ENCODE measurements at regions not wholly inside any gene's neighbourhood (a gene's known extent, or its start where the extent isn't known, plus 50 kb on each side); places are given as distances from the start of the nearest gene placed in this dataset.

GRCh38 chr2:16412321-16413030, 253.2 kb downstream of the CYRIA start:
- DNase-seq (ENCODE audit: low read depth) = no peak

- DNase-seq (ENCODE audit: low read depth) = no peak
These were observed 253.8 kb downstream of the CYRIA start for GRCh38 chr2:16411788-16412187.

GRCh38 chr2:16409849-16410248, 255.8 kb downstream of the CYRIA start:
- DNase-seq (ENCODE audit: low read depth) = no peak

GRCh38 chr2:16409006-16409390, 256.6 kb downstream of the CYRIA start:
- no peak for DNase-seq (ENCODE audit: low read depth)

GRCh38 chr2:16408331-16409005, 257.2 kb downstream of the CYRIA start:
- DNase-seq (ENCODE audit: low read depth) = no peak

- no peak for DNase-seq (ENCODE audit: low read depth)
These were observed 258.3 kb downstream of the CYRIA start for GRCh38 chr2:16407358-16407757.

GRCh38 chr2:16406496-16407289, 258.9 kb downstream of the CYRIA start:
- no peak for DNase-seq (ENCODE audit: low read depth)

- DNase-seq (ENCODE audit: low read depth) = no peak
These were observed 260.1 kb downstream of the CYRIA start for GRCh38 chr2:16405551-16405950.

- no peak for DNase-seq (ENCODE audit: low read depth)
These were observed 260.9 kb downstream of the CYRIA start for GRCh38 chr2:16404551-16405300.

GRCh38 chr2:16404146-16404545, 261.5 kb downstream of the CYRIA start:
- no peak for DNase-seq (ENCODE audit: low read depth)

- DNase-seq (ENCODE audit: low read depth) = no peak
These were observed 262.7 kb downstream of the CYRIA start for GRCh38 chr2:16402891-16403290.

GRCh38 chr2:16401761-16402300, 263.8 kb downstream of the CYRIA start:
- DNase-seq (ENCODE audit: low read depth) = no peak

GRCh38 chr2:16400127-16400623, 265.5 kb downstream of the CYRIA start:
- DNase-seq (ENCODE audit: low read depth) = no peak

- DNase-seq (ENCODE audit: low read depth) = no peak
These were observed 267.1 kb downstream of the CYRIA start for GRCh38 chr2:16398486-16399043.

GRCh38 chr2:16397681-16398475, 267.8 kb downstream of the CYRIA start:
- DNase-seq (ENCODE audit: low read depth) = no peak

- DNase-seq (ENCODE audit: low read depth) = no peak
These were observed 268.6 kb downstream of the CYRIA start for GRCh38 chr2:16396986-16397385.

GRCh38 chr2:16396171-16396570, 269.5 kb downstream of the CYRIA start:
- DNase-seq (ENCODE audit: low read depth) = no peak

- no peak for DNase-seq (ENCODE audit: low read depth)
These were observed 270.0 kb downstream of the CYRIA start for GRCh38 chr2:16395601-16396000.

GRCh38 chr2:16394986-16395550, 270.6 kb downstream of the CYRIA start:
- DNase-seq (ENCODE audit: low read depth) = no peak

Data from stimulated activated CD8-positive, alpha-beta memory T cell treated with anti-CD3 and anti-CD28 coated beads, Interleukin-15, amount 100 ng/mL, for 1 hour (primary cell).